Gastroesophageal sphincter (tissue), 3 donors: ENCODE measurements at regions not wholly inside any gene's neighbourhood (a gene's known extent, or its start where the extent isn't known, plus 50 kb on each side); places are given as distances from the start of the nearest gene placed in this dataset.

Source experiments
- POLR2A ChIP-seq, 2 donors: fragments of 450-650 bp; IDR thresholded peaks; one replicate each; pipeline ENCODE4 v1.6.1; 2017; ENCODE audit warnings: antibody characterized with exemption in 2 of 2, mild to moderate bottlenecking in 2 of 2, moderate library complexity in 1 of 2
- TF ChIP-seq, protein P1 (sequence below), 4 experiments: fragments of 200-600 bp in 2 of 4; fragments of 450-650 bp in 2 of 4; sonication (generic) in 1 of 4; IDR thresholded peaks; one replicate each; pipeline ENCODE4 v1.5.1; 2017 to 2019; ENCODE audit warnings: antibody characterized with exemption in 4 of 4, mild to moderate bottlenecking in 2 of 4, moderate library complexity in 2 of 4

DNA sequence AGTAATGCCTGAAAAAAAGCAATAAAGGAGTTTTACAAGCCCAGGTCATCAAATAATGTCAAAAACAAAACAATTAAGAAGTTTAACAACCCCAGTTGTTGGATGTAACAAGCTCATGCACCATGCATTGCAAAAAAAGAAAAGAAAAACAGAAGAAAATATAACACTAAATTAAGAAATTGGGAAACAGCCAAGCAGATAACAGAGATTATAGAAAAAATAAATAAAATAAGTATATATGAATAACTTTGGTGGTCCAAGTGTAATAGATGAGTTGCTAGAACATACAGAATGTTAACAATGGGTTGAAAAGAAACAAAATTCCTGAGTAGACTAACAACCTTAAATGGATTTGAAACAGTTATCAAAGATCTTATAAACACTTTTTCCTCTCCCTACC lies 573.1 kb upstream of the SOX11 start:
- no peak for TF ChIP-seq POLR2A (IDR thresholded peaks at IDR 0.05)
- TF ChIP-seq, protein P1, sequence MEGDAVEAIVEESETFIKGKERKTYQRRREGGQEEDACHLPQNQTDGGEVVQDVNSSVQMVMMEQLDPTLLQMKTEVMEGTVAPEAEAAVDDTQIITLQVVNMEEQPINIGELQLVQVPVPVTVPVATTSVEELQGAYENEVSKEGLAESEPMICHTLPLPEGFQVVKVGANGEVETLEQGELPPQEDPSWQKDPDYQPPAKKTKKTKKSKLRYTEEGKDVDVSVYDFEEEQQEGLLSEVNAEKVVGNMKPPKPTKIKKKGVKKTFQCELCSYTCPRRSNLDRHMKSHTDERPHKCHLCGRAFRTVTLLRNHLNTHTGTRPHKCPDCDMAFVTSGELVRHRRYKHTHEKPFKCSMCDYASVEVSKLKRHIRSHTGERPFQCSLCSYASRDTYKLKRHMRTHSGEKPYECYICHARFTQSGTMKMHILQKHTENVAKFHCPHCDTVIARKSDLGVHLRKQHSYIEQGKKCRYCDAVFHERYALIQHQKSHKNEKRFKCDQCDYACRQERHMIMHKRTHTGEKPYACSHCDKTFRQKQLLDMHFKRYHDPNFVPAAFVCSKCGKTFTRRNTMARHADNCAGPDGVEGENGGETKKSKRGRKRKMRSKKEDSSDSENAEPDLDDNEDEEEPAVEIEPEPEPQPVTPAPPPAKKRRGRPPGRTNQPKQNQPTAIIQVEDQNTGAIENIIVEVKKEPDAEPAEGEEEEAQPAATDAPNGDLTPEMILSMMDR (IDR thresholded peaks at IDR 0.05), result no peak
